ENCODE measurements at regions not wholly inside any gene's neighbourhood (a gene's known extent, or its start where the extent isn't known, plus 50 kb on each side); places are given as distances from the start of the nearest gene placed in this dataset.

DNA sequence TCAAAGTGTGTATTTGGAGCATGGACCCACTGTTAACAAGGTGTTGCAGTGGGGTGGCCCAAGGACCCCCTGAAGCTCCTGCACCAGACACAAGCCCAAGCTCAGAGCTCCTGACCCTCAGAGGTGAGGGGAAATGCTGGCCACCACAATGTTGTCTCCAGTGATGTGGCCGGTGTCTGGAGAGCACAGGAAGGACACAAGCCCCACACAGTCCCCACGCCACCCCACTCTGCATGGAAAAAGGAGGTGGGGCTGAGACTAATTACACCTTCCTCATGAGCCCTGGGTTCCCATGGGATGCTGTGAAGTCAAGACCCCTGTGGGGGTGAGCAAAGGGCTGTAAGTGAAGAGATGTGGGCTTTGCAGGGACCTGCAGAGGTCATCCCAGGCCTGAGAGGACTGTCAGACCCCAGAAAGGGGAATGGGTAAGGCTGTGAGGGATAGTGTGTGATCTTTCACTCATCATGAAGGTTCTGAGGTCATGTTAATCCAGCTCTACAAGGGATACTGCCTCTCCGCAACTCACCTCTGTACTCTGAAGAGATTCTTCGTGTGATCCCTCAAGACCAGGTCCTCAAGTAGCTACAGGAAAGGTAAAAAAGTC is 136.3 kb upstream of the DHRS4 start:
- no peaks in the 10 kb centered on the region for H3K27me3 ChIP-seq (ENCODE audit: control insufficient read depth, insufficient read depth, low read length)
- H3K79me2 ChIP-seq, result no peaks in the 10 kb centered on the region
- H3K9me3 ChIP-seq (ENCODE audit: control insufficient read depth, low read length), result peaks cover 4% of the 10 kb centered on the region
- no peak overlapping the region for H3K4me2 ChIP-seq (ENCODE audit: low read length)
- no peak overlapping the region for H2AFZ ChIP-seq
- no peaks in the 10 kb centered on the region for H3K36me3 ChIP-seq (ENCODE audit: control insufficient read depth, insufficient read depth, low read length)
- TF ChIP-seq, protein P1, sequence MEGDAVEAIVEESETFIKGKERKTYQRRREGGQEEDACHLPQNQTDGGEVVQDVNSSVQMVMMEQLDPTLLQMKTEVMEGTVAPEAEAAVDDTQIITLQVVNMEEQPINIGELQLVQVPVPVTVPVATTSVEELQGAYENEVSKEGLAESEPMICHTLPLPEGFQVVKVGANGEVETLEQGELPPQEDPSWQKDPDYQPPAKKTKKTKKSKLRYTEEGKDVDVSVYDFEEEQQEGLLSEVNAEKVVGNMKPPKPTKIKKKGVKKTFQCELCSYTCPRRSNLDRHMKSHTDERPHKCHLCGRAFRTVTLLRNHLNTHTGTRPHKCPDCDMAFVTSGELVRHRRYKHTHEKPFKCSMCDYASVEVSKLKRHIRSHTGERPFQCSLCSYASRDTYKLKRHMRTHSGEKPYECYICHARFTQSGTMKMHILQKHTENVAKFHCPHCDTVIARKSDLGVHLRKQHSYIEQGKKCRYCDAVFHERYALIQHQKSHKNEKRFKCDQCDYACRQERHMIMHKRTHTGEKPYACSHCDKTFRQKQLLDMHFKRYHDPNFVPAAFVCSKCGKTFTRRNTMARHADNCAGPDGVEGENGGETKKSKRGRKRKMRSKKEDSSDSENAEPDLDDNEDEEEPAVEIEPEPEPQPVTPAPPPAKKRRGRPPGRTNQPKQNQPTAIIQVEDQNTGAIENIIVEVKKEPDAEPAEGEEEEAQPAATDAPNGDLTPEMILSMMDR (IDR thresholded peaks at IDR 0.05), result no peak
- no peak overlapping the region for H3K9ac ChIP-seq
- no peak overlapping the region for H3K4me3 ChIP-seq (ENCODE audit: low read depth, low read length)
- H3K27ac ChIP-seq, result no peak overlapping the region
- H3K4me1 ChIP-seq, result no peaks in the 10 kb centered on the region

DNA sequence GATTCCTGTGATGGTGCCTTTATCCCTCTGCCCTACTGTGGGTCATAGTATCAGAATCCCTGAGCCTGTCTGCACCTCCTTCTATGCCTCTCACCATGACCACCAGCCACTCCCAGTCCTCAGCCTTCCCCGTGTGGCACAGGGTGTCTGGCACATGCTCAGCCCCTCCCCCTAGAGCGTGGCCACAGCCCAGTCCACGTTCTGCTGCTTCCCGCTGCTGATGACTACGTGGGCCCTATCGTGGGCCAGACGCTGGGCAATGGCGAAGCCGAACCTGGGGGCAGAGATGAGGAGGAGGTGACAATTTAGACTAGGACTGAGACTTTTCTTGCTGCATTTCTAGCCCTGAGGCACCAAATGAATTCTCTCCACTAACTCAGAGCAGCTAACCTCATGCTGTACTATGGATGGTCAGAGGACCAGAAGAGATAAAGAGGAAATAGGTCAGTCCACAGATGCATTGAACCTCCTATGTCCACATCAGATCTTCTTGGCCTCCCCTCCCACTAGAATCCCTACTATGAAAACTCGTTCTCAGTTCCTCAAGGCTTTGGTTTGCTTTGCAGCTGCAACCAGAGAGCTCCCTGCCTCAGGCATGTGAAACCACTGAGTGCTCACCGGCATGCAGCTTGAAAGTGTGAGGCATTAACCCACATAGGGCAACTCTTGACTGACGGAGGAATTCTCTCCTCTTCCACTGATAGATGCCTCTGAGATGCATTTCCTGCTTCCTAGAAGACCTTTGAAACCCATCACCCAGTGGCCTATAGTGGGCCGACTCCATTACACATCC is 126.3 kb upstream of the DHRS4 start:
- Histone ChIP-seq H3K4me2 (ENCODE audit: low read length) (no peak overlapping the region), H3K4me3 (ENCODE audit: low read depth, low read length) (no peak overlapping the region), H3K9me3 (ENCODE audit: control insufficient read depth, low read length) (no peaks in the 10 kb centered on the region), H3K4me1 (no peaks in the 10 kb centered on the region), H3K9ac (no peak overlapping the region), H3K27me3 (ENCODE audit: control insufficient read depth, insufficient read depth, low read length) (no peaks in the 10 kb centered on the region), H3K36me3 (ENCODE audit: control insufficient read depth, insufficient read depth, low read length) (no peaks in the 10 kb centered on the region), H3K27ac (no peak overlapping the region), H3K79me2 (no peaks in the 10 kb centered on the region), H2AFZ (no peak overlapping the region)
- TF ChIP-seq, protein P1 (IDR thresholded peaks at IDR 0.05), result no peak

DNA sequence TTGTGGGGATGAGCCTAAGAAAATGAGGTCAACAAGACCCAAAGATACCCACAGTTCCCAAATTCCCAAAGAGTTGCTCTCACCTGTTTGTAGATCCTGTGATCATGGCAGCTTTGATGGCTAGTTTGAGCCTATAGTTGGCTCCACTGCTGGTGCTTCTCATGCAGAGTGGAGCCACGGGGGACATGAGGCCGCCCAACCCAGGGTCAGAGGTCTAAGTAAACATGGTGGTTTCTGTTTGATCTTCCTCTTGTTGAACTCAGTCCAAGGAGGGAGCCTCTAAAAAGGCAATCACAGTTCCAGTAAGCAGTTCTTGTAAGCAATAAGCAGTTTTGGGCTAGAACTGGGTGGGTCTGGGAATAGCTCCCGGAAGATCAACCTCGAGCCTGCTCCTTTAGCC is 125.6 kb upstream of the DHRS4 start:
- H3K79me2 ChIP-seq, result no peaks in the 10 kb centered on the region
- H3K9ac ChIP-seq, result no peak overlapping the region
- H3K36me3 ChIP-seq (ENCODE audit: control insufficient read depth, insufficient read depth, low read length), result no peaks in the 10 kb centered on the region
- H3K4me1 ChIP-seq, result no peaks in the 10 kb centered on the region
- no peak overlapping the region for H3K27ac ChIP-seq
- no peaks in the 10 kb centered on the region for H3K27me3 ChIP-seq (ENCODE audit: control insufficient read depth, insufficient read depth, low read length)
- no peak overlapping the region for H3K4me2 ChIP-seq (ENCODE audit: low read length)
- H2AFZ ChIP-seq, result no peak overlapping the region
- no peaks in the 10 kb centered on the region for H3K9me3 ChIP-seq (ENCODE audit: control insufficient read depth, low read length)
- no peak overlapping the region for H3K4me3 ChIP-seq (ENCODE audit: low read depth, low read length)
- TF ChIP-seq, protein P1 (IDR thresholded peaks at IDR 0.05), result no peak

DNA sequence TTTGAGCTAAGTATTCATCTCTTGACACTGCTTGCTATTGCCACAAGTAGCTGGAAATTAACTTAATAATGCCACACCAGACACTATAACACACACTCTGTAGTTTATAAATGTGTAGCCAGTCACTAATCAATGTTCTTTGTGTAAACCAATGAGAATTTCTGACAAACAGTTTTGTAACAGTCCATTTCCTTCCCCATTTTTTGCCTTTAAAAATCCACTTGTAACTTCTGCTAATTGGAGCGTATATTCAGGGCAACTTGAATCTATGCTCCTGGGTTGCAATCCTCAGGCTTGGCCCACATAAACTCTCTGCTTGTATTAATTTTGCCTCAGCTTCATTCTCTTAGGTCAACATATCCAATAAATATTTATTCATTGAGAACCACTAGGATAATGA is 125.0 kb upstream of the DHRS4 start:
- Histone ChIP-seq H3K4me1 (no peaks in the 10 kb centered on the region), H3K27me3 (ENCODE audit: control insufficient read depth, insufficient read depth, low read length) (no peaks in the 10 kb centered on the region), H3K27ac (no peak overlapping the region), H3K4me2 (ENCODE audit: low read length) (no peak overlapping the region), H3K79me2 (no peaks in the 10 kb centered on the region), H3K4me3 (ENCODE audit: low read depth, low read length) (no peak overlapping the region), H3K36me3 (ENCODE audit: control insufficient read depth, insufficient read depth, low read length) (no peaks in the 10 kb centered on the region), H2AFZ (no peak overlapping the region), H3K9ac (no peak overlapping the region), H3K9me3 (ENCODE audit: control insufficient read depth, low read length) (no peaks in the 10 kb centered on the region)
- TF ChIP-seq, protein P1 (IDR thresholded peaks at IDR 0.05), result no peak
